Liver (tissue), 3 donors: ENCODE measurements at regions not wholly inside any gene's neighbourhood (a gene's known extent, or its start where the extent isn't known, plus 50 kb on each side); places are given as distances from the start of the nearest gene placed in this dataset.

Experiments
- CTCF ChIP-seq: fragments of 150-350 bp; IDR thresholded peaks from 2 replicates; pipeline ENCODE4 v1.5.1; 2017; ENCODE audit warnings: improper control_type of control experiment, low read depth, low read length; ENCODE audit not compliant: missing input control
- GABPA ChIP-seq, 2 donors: IDR thresholded peaks in 1 of 2; conservative IDR thresholded peaks in 1 of 2; 2 replicates each; pipeline ENCODE4 v1.6.1; 2016; ENCODE audit warnings: antibody characterized with exemption in 2 of 2, mild to moderate bottlenecking in 1 of 2, moderate library complexity in 1 of 2
- JUND ChIP-seq, 2 donors: IDR thresholded peaks; 2 replicates each; pipeline ENCODE4 v1.6.1; 2016; ENCODE audit warnings: antibody characterized with exemption in 2 of 2
- MAX ChIP-seq: IDR thresholded peaks from 2 replicates; pipeline ENCODE4 v1.6.1; 2016; ENCODE audit warnings: antibody characterized with exemption
- RAD21 ChIP-seq, 2 donors: IDR thresholded peaks; 2 replicates each; pipeline ENCODE4 v1.6.1; 2016; ENCODE audit warnings: antibody characterized with exemption in 2 of 2, mild to moderate bottlenecking in 2 of 2
- REST ChIP-seq: IDR thresholded peaks from 2 replicates; pipeline ENCODE4 v1.6.1; 2016; ENCODE audit warnings: antibody characterized with exemption, mild to moderate bottlenecking
- SP1 ChIP-seq: IDR thresholded peaks from 2 replicates; pipeline ENCODE4 v1.6.1; 2018; ENCODE audit warnings: antibody characterized with exemption, mild to moderate bottlenecking
- TAF1 ChIP-seq: conservative IDR thresholded peaks from 2 replicates; pipeline ENCODE4 v1.6.1; 2016; ENCODE audit warnings: antibody characterized with exemption, mild to moderate bottlenecking
- YY1 ChIP-seq: IDR thresholded peaks from 2 replicates; pipeline ENCODE4 v1.6.1; 2016; ENCODE audit warnings: antibody characterized with exemption, mild to moderate bottlenecking
- ZBTB33 ChIP-seq: IDR thresholded peaks from 2 replicates; pipeline ENCODE4 v1.6.1; 2016; ENCODE audit warnings: antibody characterized with exemption
- donor health status: healthy.
- donor health status: healthy.

- TF ChIP-seq SP1 (no peak), CTCF (no peak), JUND (IDR thresholded peaks at IDR 0.05) (no peak), YY1 (no peak), GABPA (IDR thresholded peaks at IDR 0.05 in 1 of 2, conservative IDR thresholded peaks at IDR 0.05 in 1 of 2) (no peak), MAX (no peak), REST (no peak), RAD21 (IDR thresholded peaks at IDR 0.05) (no peak), TAF1 (no peak), ZBTB33 (no peak)
These were observed 61.2 kb upstream of the MFGE8 start for GRCh38 chr15:88974392-88974791.
